GM19397 (cell line): ENCODE measurements at regions not wholly inside any gene's neighbourhood (a gene's known extent, or its start where the extent isn't known, plus 50 kb on each side); places are given as distances from the start of the nearest gene placed in this dataset.
"Not testable (repeated sequence)": the region's sequence is repeated elsewhere in the genome, so short reads cannot be mapped to it uniquely, and the experiment has no call there.

Experiments
- ATAC-seq: cut with Tn5 transposase; IDR thresholded peaks from one replicate; pipeline ENCODE4 v1.9.1; 2021; ENCODE audit warnings: mild to moderate bottlenecking, moderate library complexity; ENCODE audit not compliant: unreplicated experiment

- ATAC-seq: not testable (repeated sequence)
Observed at GRCh38 chr21:27858053-27858825, 891.4 kb upstream of the ADAMTS5 start.

- not testable (repeated sequence) for ATAC-seq
Observed at GRCh38 chr21:27856988-27857387, 890.1 kb upstream of the ADAMTS5 start.

GRCh38 chr21:27841084-27841672 lies 874.3 kb upstream of the ADAMTS5 start:
- no peak for ATAC-seq

- no peak for ATAC-seq
Observed at GRCh38 chr21:27840262-27840661, 873.4 kb upstream of the ADAMTS5 start.

GRCh38 chr21:27839512-27840115 lies 872.7 kb upstream of the ADAMTS5 start:
- ATAC-seq: no peak

- ATAC-seq: no peak
Observed at GRCh38 chr21:27838573-27838972, 871.7 kb upstream of the ADAMTS5 start.

- no peak for ATAC-seq
Observed at GRCh38 chr21:27837936-27838335, 871.0 kb upstream of the ADAMTS5 start.

GRCh38 chr21:27833298-27833697 lies 866.4 kb upstream of the ADAMTS5 start:
- ATAC-seq: no peak

GRCh38 chr21:27831816-27832569 lies 865.1 kb upstream of the ADAMTS5 start:
- no peak for ATAC-seq

- no peak for ATAC-seq
Observed at GRCh38 chr21:27831177-27831576, 864.3 kb upstream of the ADAMTS5 start.

GRCh38 chr21:27827972-27828371 lies 861.1 kb upstream of the ADAMTS5 start:
- ATAC-seq: no peak

GRCh38 chr21:27825035-27825434 lies 858.1 kb upstream of the ADAMTS5 start:
- no peak for ATAC-seq

GRCh38 chr21:27823652-27824201 lies 856.8 kb upstream of the ADAMTS5 start:
- ATAC-seq: no peak

- no peak for ATAC-seq
Observed at GRCh38 chr21:27820342-27820741, 853.5 kb upstream of the ADAMTS5 start.

GRCh38 chr21:27819299-27819698 lies 852.4 kb upstream of the ADAMTS5 start:
- ATAC-seq: no peak

- ATAC-seq: no peak
Observed at GRCh38 chr21:27818847-27819246, 852.0 kb upstream of the ADAMTS5 start.

- ATAC-seq: no peak
Observed at GRCh38 chr21:27817902-27818623, 851.2 kb upstream of the ADAMTS5 start.

GRCh38 chr21:27817074-27817473 lies 850.2 kb upstream of the ADAMTS5 start:
- ATAC-seq: no peak

GRCh38 chr21:27816301-27816700 lies 849.4 kb upstream of the ADAMTS5 start:
- no peak for ATAC-seq

GRCh38 chr21:27814226-27814625 lies 847.3 kb upstream of the ADAMTS5 start:
- no peak for ATAC-seq
